Mesenchymal stem cell (in vitro differentiated cells and primary cell): ENCODE measurements at regions not wholly inside any gene's neighbourhood (a gene's known extent, or its start where the extent isn't known, plus 50 kb on each side); places are given as distances from the start of the nearest gene placed in this dataset.

Experiments used
- DNase-seq: peaks from one replicate; pipeline ENCODE4 v3.0.0-alpha.2; 2013
- H2AFZ ChIP-seq: one replicate; pipeline ENCODE4 v1.6.1; 2013; ENCODE audit warnings: low read depth, mild to moderate bottlenecking, control low read depth, inconsistent platforms, low read length, moderate library complexity
- H2AK5ac ChIP-seq: 2 replicates; pipeline ENCODE4 v1.6.1; 2013; ENCODE audit warnings: low read length, moderate library complexity, mild to moderate bottlenecking, inconsistent platforms; ENCODE audit not compliant: severe bottlenecking
- H2BK120ac ChIP-seq: one replicate; pipeline ENCODE4 v1.6.1; 2013; ENCODE audit warnings: low read depth, mild to moderate bottlenecking, inconsistent platforms, low read length, moderate library complexity
- H2BK12ac ChIP-seq, 2 experiments: one replicate each; pipeline ENCODE4 v1.6.1; 2013; ENCODE audit warnings: inconsistent platforms in 2 of 2, low read length in 2 of 2, mild to moderate bottlenecking in 2 of 2, moderate library complexity in 2 of 2, control low read depth in 1 of 2
- H2BK15ac ChIP-seq: one replicate; pipeline ENCODE4 v1.6.1; 2013; ENCODE audit warnings: mild to moderate bottlenecking, low read depth, inconsistent platforms; ENCODE audit not compliant: poor library complexity, severe bottlenecking
- H2BK5ac ChIP-seq: 2 replicates; pipeline ENCODE4 v1.6.1; 2013; ENCODE audit warnings: low read depth, mild to moderate bottlenecking, low read length, control low read depth, inconsistent platforms; ENCODE audit not compliant: poor library complexity, severe bottlenecking
- H3K14ac ChIP-seq, 2 experiments: one replicate each; pipeline ENCODE4 v1.6.1; 2013; ENCODE audit warnings: inconsistent platforms in 2 of 2, low read length in 2 of 2, control low read depth in 1 of 2, mild to moderate bottlenecking in 1 of 2, moderate library complexity in 1 of 2
- H3K18ac ChIP-seq, 2 experiments: one replicate each; pipeline ENCODE4 v1.6.1; 2013; ENCODE audit warnings: inconsistent platforms in 2 of 2, low read length in 2 of 2, control low read depth in 1 of 2, low read depth in 1 of 2, mild to moderate bottlenecking in 1 of 2
- H3K23ac ChIP-seq, 2 experiments: one replicate each; pipeline ENCODE4 v1.6.1; 2013; ENCODE audit warnings: inconsistent platforms in 2 of 2, low read length in 2 of 2, mild to moderate bottlenecking in 2 of 2, moderate library complexity in 2 of 2, control low read depth in 1 of 2
- H3K27ac ChIP-seq: 2 replicates; pipeline ENCODE4 v1.5.1; 2013; ENCODE audit warnings: mild to moderate bottlenecking, moderate library complexity, low read length, control low read depth, inconsistent platforms; ENCODE audit not compliant: poor library complexity, severe bottlenecking
- H3K27me3 ChIP-seq, 2 experiments: 2 replicates each; pipeline versions ENCODE4 v1.6.1 to v1.7.0; 2013; ENCODE audit warnings: low read length in 2 of 2, mild to moderate bottlenecking in 2 of 2, moderate library complexity in 2 of 2, control low read depth in 1 of 2, inconsistent platforms in 1 of 2; ENCODE audit not compliant: control insufficient read depth in 1 of 2, insufficient read depth in 1 of 2
- H3K36me3 ChIP-seq, 2 experiments: 2 replicates each; pipeline versions ENCODE4 v1.6.1 to v1.7.0; 2013; ENCODE audit warnings: low read length in 2 of 2, control low read depth in 1 of 2, inconsistent platforms in 1 of 2, low read depth in 1 of 2, mild to moderate bottlenecking in 1 of 2; ENCODE audit not compliant: insufficient read depth in 2 of 2, control insufficient read depth in 1 of 2
- H3K4ac ChIP-seq, 2 experiments: one replicate each; pipeline ENCODE4 v1.6.1; 2013; ENCODE audit warnings: inconsistent platforms in 2 of 2, low read length in 2 of 2, mild to moderate bottlenecking in 2 of 2, moderate library complexity in 2 of 2, control low read depth in 1 of 2, low read depth in 1 of 2
- H3K4me1 ChIP-seq: 2 replicates; pipeline ENCODE4 v1.6.1; 2013; ENCODE audit warnings: low read depth, low read length, control low read depth; ENCODE audit not compliant: control insufficient read depth, insufficient read depth
- H3K4me2 ChIP-seq: 2 replicates; pipeline ENCODE4 v1.6.1; 2013; ENCODE audit warnings: low read length, mild to moderate bottlenecking, inconsistent platforms; ENCODE audit not compliant: poor library complexity, severe bottlenecking
- H3K4me3 ChIP-seq, 2 experiments: 2 replicates each; pipeline versions ENCODE4 v1.5.1 to v1.7.0; 2013; ENCODE audit warnings: low read length in 2 of 2, mild to moderate bottlenecking in 2 of 2, control low read depth in 1 of 2, low read depth in 1 of 2; ENCODE audit not compliant: insufficient read depth in 1 of 2
- H3K79me1 ChIP-seq: replicated peaks from 2 replicates; pipeline ENCODE4 v1.6.1; 2013; ENCODE audit warnings: mild to moderate bottlenecking, control low read depth, low read length, inconsistent platforms; ENCODE audit not compliant: poor library complexity, severe bottlenecking
- H3K9ac ChIP-seq: 2 replicates; pipeline ENCODE4 v1.7.0; 2013; ENCODE audit warnings: mild to moderate bottlenecking, low read length, moderate library complexity
- H3K9me3 ChIP-seq: 2 replicates; pipeline ENCODE4 v1.7.0; 2013; ENCODE audit warnings: mild to moderate bottlenecking, low read length; ENCODE audit not compliant: control insufficient read depth
- H4K8ac ChIP-seq: one replicate; pipeline ENCODE4 v1.6.1; 2013; ENCODE audit warnings: inconsistent platforms, mild to moderate bottlenecking, low read length, moderate library complexity
- H4K91ac ChIP-seq: one replicate; pipeline ENCODE4 v1.6.1; 2013; ENCODE audit warnings: mild to moderate bottlenecking, low read length, inconsistent platforms
- WGBS: methylation state at CpG from one replicate; pipeline ENCODE4 v1.1.7; 2013; ENCODE audit warnings: mixed read lengths; 5-methylcytosine and 5-hydroxymethylcytosine counted together

DNA sequence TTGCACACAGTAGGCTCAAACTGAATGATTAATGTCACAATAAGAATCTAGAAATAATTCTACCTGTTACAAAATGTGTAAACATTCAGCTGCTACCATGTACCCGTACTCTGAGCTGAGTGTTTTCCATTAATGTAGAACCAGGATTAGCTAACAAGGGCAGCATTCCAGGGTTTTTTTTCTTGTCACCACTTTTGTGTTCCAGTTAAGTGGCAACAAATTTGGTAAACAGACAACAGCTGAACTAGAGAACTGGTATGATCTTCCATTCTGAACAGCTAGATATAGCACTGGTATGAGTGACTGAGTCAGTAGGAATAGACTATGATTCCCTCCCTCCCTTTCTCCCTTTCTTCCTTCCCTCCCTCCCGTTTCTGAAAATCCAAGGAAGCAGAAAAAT lies 229.4 kb downstream of the CD47 start:
- Histone ChIP-seq H3K4me2 (no peak overlapping the region), H3K4me1 (no peaks in the 10 kb centered on the region), H2BK12ac (no peak overlapping the region), H3K27ac (no peak overlapping the region), H3K4me3 (no peak overlapping the region), H2BK5ac (no peak overlapping the region), H3K18ac (no peak overlapping the region), H3K27me3 (no peaks in the 10 kb centered on the region), H3K9ac (no peak overlapping the region), H3K4ac (no peak overlapping the region), H3K79me1 (no peaks in the 10 kb centered on the region), H3K14ac (no peak overlapping the region), H2AFZ (no peak overlapping the region), H2AK5ac (no peak overlapping the region), H2BK120ac (no peak overlapping the region), H4K8ac (no peak overlapping the region), H3K36me3 (no peaks in the 10 kb centered on the region), H2BK15ac (no peak overlapping the region), H3K23ac (no peak overlapping the region), H4K91ac (no peak overlapping the region), H3K9me3 (no peaks in the 10 kb centered on the region)
- DNase-seq: no peak
- 87% methylated on average over 1 of the region's 2 CpGs for WGBS
